Calu3 (cell line): ENCODE measurements at regions not wholly inside any gene's neighbourhood (a gene's known extent, or its start where the extent isn't known, plus 50 kb on each side); places are given as distances from the start of the nearest gene placed in this dataset.

Experiments used
- BruUV-seq: library from RNA; stranded (reverse); fragments of 400-500 nt; replicated peaks from 2 replicates; lab custom pipeline; 2021; lab: Mats Ljungman, UMichigan
- CTCF ChIA-PET: fragments of 300-600 bp; sonication (Branson Sonifier 250); formaldehyde crosslinking; loops from one replicate; lab custom pipeline; 2022; ENCODE audit warnings: antibody characterized with exemption; lab: Charles Lee
- DNase-seq: peaks from one replicate; pipeline ENCODE4 v3.0.0; 2022
- H3K27ac Mint-ChIP-seq: one replicate; pipeline ENCODE4 v1.8.0; 2022; ENCODE audit warnings: mixed read lengths; ENCODE audit not compliant: unreplicated experiment
- H3K27me3 Mint-ChIP-seq: one replicate; pipeline ENCODE4 v1.8.0; 2022; ENCODE audit warnings: mixed read lengths; ENCODE audit not compliant: unreplicated experiment
- H3K36me3 Mint-ChIP-seq: one replicate; pipeline ENCODE4 v1.8.0; 2022; ENCODE audit warnings: mild to moderate bottlenecking, moderate library complexity, mixed read lengths; ENCODE audit not compliant: insufficient read depth, unreplicated experiment
- H3K4me1 Mint-ChIP-seq: one replicate; pipeline ENCODE4 v1.8.0; 2022; ENCODE audit warnings: mild to moderate bottlenecking, low read depth, mixed read lengths; ENCODE audit not compliant: unreplicated experiment
- H3K4me3 Mint-ChIP-seq: one replicate; pipeline ENCODE4 v1.8.0; 2022; ENCODE audit warnings: mild to moderate bottlenecking, low read depth, moderate library complexity, mixed read lengths; ENCODE audit not compliant: unreplicated experiment
- H3K9me3 Mint-ChIP-seq: one replicate; pipeline ENCODE4 v1.8.0; 2022; ENCODE audit warnings: low read depth, mixed read lengths; ENCODE audit not compliant: unreplicated experiment
- CTCF ChIP-seq: fragments of 200-600 bp; IDR thresholded peaks from one replicate; pipeline ENCODE4 v1.8.0; 2022; ENCODE audit warnings: antibody characterized with exemption; ENCODE audit not compliant: unreplicated experiment
- intact Hi-C: fragments of 100-400 bp; cut with micrococcal nuclease; formaldehyde crosslinking; loops from one replicate; pipeline ENCODE4 v1.10.0; 2022; ENCODE audit not compliant: unreplicated experiment

- intact Hi-C loops: no loop called here
- Mint-ChIP-seq H3K27me3 (no peaks in the 10 kb centered on the region), H3K27ac (no peak overlapping the region), H3K4me1 (peaks cover 29% of the 10 kb centered on the region), H3K4me3 (no peak overlapping the region), H3K9me3 (no peaks in the 10 kb centered on the region), H3K36me3 (no peaks in the 10 kb centered on the region)
- DNase-seq: no peak
- no TSS peak for BruUV-seq
- CTCF ChIA-PET: no interaction called here
- no peak for TF ChIP-seq CTCF
Measured at GRCh38 chr6:109301418-109301817, 80.8 kb downstream of the CD164 start.

DNA sequence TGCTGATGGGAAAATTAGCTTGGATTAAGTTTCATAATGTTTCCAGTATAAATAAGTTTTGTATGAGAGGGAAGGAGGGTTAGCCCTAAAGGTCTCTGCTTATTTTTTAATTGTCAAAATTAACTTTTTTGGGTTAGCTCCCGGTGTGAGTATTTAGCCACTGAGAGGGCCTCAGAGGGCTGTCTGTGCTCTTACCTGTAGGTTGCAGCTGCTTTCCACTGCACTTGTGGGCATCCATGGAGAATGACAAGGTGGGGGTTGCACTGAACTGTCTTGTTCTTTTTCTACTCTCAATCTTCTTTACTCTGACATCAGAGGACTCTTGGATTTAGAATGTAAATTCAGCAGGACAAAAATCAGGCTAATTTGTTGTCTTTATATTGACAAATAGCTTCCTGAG is 81.4 kb downstream of the CD164 start:
- Mint-ChIP-seq H3K9me3 (no peaks in the 10 kb centered on the region), H3K4me1 (peaks cover 30% of the 10 kb centered on the region), H3K36me3 (no peaks in the 10 kb centered on the region), H3K4me3 (no peak overlapping the region), H3K27me3 (no peaks in the 10 kb centered on the region), H3K27ac (no peak overlapping the region)
- no peak for TF ChIP-seq CTCF
- BruUV-seq: no TSS peak
- intact Hi-C loops: no loop called here
- CTCF ChIA-PET: no interaction called here
- DNase-seq: no peak

DNA sequence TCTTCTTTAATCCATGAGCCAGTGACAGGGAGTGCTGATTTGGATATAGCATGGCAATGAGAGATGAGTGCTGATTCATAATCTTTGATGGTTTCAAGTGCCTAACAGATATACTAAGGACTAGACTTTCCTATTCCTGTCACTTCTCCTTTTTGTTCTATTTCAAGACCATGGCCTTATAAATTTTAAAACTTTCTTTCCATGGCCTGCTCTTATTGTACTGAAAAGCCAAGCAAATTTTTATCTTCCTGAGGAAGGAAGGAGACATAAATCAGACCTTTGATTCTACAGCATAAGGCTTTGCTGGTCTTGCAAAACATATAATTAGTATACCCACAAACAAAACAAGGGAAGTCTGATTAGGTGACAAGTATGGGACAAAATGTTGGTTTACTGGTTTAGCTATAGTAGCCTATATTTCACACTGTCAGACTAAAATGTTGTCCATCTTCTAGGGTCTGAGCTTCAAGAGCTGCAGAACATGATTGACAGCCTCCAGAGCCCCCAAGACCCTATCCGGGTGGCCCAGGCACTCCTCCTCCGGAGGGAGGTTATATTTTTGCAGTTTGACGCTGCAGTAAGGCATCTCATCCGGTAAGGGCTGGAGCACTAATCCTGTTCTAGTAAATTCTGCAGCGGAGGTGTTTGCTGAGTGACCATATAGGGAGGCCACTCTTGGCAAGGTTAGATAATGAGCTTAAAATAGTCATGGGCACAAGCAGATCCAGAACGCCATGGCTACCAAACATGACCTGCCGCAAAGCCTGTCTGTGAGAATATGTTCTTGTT is 82.3 kb downstream of the CD164 start:
- no peak overlapping the region for H3K27ac Mint-ChIP-seq
- no peaks in the 10 kb centered on the region for H3K36me3 Mint-ChIP-seq
- no peak for TF ChIP-seq CTCF
- no peak for DNase-seq
- no peaks in the 10 kb centered on the region for H3K27me3 Mint-ChIP-seq
- H3K9me3 Mint-ChIP-seq: no peaks in the 10 kb centered on the region
- peaks cover 34% of the 10 kb centered on the region for H3K4me1 Mint-ChIP-seq
- no TSS peak for BruUV-seq
- intact Hi-C loops: no loop called here
- no peak overlapping the region for H3K4me3 Mint-ChIP-seq
- CTCF ChIA-PET: no interaction called here

DNA sequence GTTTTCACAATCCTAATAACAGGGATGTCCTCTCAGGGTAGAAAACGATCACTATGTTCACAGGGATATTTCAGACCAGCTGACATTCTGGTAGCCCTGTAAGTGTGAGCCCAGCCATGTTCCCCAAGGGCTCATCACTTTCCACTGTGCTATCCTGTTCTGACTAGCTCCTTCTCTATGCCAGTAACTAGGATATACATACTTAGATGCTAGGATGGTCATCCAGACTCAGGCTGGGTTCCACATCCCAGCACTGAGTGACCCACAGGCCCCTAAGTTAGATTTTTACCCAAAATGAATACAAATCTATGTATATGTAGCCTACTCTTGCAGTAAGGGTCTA is 83.0 kb downstream of the CD164 start:
- TF ChIP-seq CTCF: no peak
- H3K27ac Mint-ChIP-seq: no peak overlapping the region
- H3K4me3 Mint-ChIP-seq: no peak overlapping the region
- CTCF ChIA-PET: no interaction called here
- H3K27me3 Mint-ChIP-seq: no peaks in the 10 kb centered on the region
- DNase-seq: no peak
- peaks cover under 1% of the 10 kb centered on the region for H3K36me3 Mint-ChIP-seq
- H3K9me3 Mint-ChIP-seq: no peaks in the 10 kb centered on the region
- H3K4me1 Mint-ChIP-seq: peaks cover 34% of the 10 kb centered on the region
- intact Hi-C loops: no loop called here
- no TSS peak for BruUV-seq
